Sciatic nerve (tissue), 2 donors: ENCODE measurements at regions not wholly inside any gene's neighbourhood (a gene's known extent, or its start where the extent isn't known, plus 50 kb on each side); places are given as distances from the start of the nearest gene placed in this dataset.

ENCODE experiments used
- ATAC-seq: fragments of 200-7000 bp; cut with Tn5 transposase; one replicate; pipeline ENCODE4 v1.9.1; 2020; ENCODE audit warnings: mild to moderate bottlenecking, moderate library complexity
- DNase-seq: peaks from one replicate; pipeline ENCODE4 v3.0.0-alpha.2; 2020; ENCODE audit warnings: low spot score
- intact Hi-C: fragments of 100-400 bp; cut with DNase I; formaldehyde crosslinking; loops from one replicate; pipeline ENCODE4 v1.14.2; 2022
- donor health status: DM: no; HTN: no; CAD: no.
- donor health status: DM: no; HTN: no; CAD: no.

- intact Hi-C loops: no loop called here
- no peak for DNase-seq
- ATAC-seq: no peak
Measured at GRCh38 chr22:47996446-47996857, 1234.0 kb downstream of the TBC1D22A start.

- no peak for ATAC-seq
Measured at GRCh38 chr22:47995718-47996117, 1233.3 kb downstream of the TBC1D22A start.

GRCh38 chr22:47995264-47995627 lies 1232.8 kb downstream of the TBC1D22A start:
- no peak for ATAC-seq
- DNase-seq: no peak
- intact Hi-C loops: no loop called here

More at GRCh38 chr22:47995718-47996117, 1233.3 kb downstream of the TBC1D22A start:
- intact Hi-C loops: no loop called here
- no peak for DNase-seq

- ATAC-seq (no peak), DNase-seq (no peak)
- intact Hi-C loops: no loop called here
Measured at GRCh38 chr22:47994601-47995263, 1232.3 kb downstream of the TBC1D22A start.

GRCh38 chr22:47994045-47994444 lies 1231.6 kb downstream of the TBC1D22A start:
- ATAC-seq (no peak), DNase-seq (no peak)
- intact Hi-C loops: no loop called here

GRCh38 chr22:47990481-47990880 lies 1228.0 kb downstream of the TBC1D22A start:
- intact Hi-C loops: no loop called here
- ATAC-seq: no peak

GRCh38 chr22:47987885-47988515 lies 1225.5 kb downstream of the TBC1D22A start:
- no peak for ATAC-seq
- no peak for DNase-seq
- intact Hi-C loops: no loop called here

More at GRCh38 chr22:47990481-47990880, 1228.0 kb downstream of the TBC1D22A start:
- no peak for DNase-seq

- ATAC-seq (no peak), DNase-seq (no peak)
- intact Hi-C loops: no loop called here
Measured at GRCh38 chr22:47976219-47976618, 1213.8 kb downstream of the TBC1D22A start.

- intact Hi-C loops: no loop called here
- no peak for DNase-seq
- no peak for ATAC-seq
Measured at GRCh38 chr22:47967831-47968230, 1205.4 kb downstream of the TBC1D22A start.

GRCh38 chr22:47966316-47966715 lies 1203.9 kb downstream of the TBC1D22A start:
- no peak for DNase-seq
- intact Hi-C loops: no loop called here
- ATAC-seq: no peak

- DNase-seq: no peak
- intact Hi-C loops: no loop called here
Measured at GRCh38 chr22:47965896-47966295, 1203.4 kb downstream of the TBC1D22A start.

GRCh38 chr22:47965066-47965465 lies 1202.6 kb downstream of the TBC1D22A start:
- intact Hi-C loops: no loop called here
- ATAC-seq (no peak), DNase-seq (no peak)

More at GRCh38 chr22:47965896-47966295, 1203.4 kb downstream of the TBC1D22A start:
- no peak for ATAC-seq

GRCh38 chr22:47963660-47964059 lies 1201.2 kb downstream of the TBC1D22A start:
- intact Hi-C loops: no loop called here
- no peak for DNase-seq
- ATAC-seq: no peak

- intact Hi-C loops: no loop called here
- DNase-seq (no peak), ATAC-seq (no peak)
Measured at GRCh38 chr22:47957649-47958048, 1195.2 kb downstream of the TBC1D22A start.

- ATAC-seq (no peak), DNase-seq (no peak)
- intact Hi-C loops: no loop called here
Measured at GRCh38 chr22:47954107-47954506, 1191.7 kb downstream of the TBC1D22A start.

GRCh38 chr22:47944941-47945340 lies 1182.5 kb downstream of the TBC1D22A start:
- ATAC-seq (no peak), DNase-seq (no peak)

GRCh38 chr22:47943729-47944700 lies 1181.6 kb downstream of the TBC1D22A start:
- intact Hi-C loops: no loop called here
- ATAC-seq (no peak), DNase-seq (no peak)

More at GRCh38 chr22:47944941-47945340, 1182.5 kb downstream of the TBC1D22A start:
- intact Hi-C loops: no loop called here

- DNase-seq: no peak
- ATAC-seq: no peak
- intact Hi-C loops: no loop called here
Measured at GRCh38 chr22:47940211-47940610, 1177.8 kb downstream of the TBC1D22A start.

GRCh38 chr22:47933891-47934290 lies 1171.4 kb downstream of the TBC1D22A start:
- ATAC-seq: no peak
- intact Hi-C loops: no loop called here

GRCh38 chr22:47933226-47933625 lies 1170.8 kb downstream of the TBC1D22A start:
- DNase-seq (no peak), ATAC-seq (no peak)
- intact Hi-C loops: no loop called here

More at GRCh38 chr22:47933891-47934290, 1171.4 kb downstream of the TBC1D22A start:
- DNase-seq: no peak
